ENCODE measurements at regions not wholly inside any gene's neighbourhood (a gene's known extent, or its start where the extent isn't known, plus 50 kb on each side); places are given as distances from the start of the nearest gene placed in this dataset.

GRCh38 chr14:38121320-38122020, 86.2 kb upstream of the SSTR1 start:
- H3K4me2 ChIP-seq (ENCODE audit: low read depth, low read length, poor library complexity, severe bottlenecking), result no peak overlapping the region
- H3K27ac ChIP-seq (ENCODE audit: low read depth, low read length), result no peak overlapping the region
- TF ChIP-seq CTCF (IDR thresholded peaks at IDR 0.05; ENCODE audit: insufficient read depth, low read length, poor library complexity, severe bottlenecking), result no peak
- TF ChIP-seq EZH2phosphoT487 (conservative IDR thresholded peaks at IDR 0.05; ENCODE audit: low read length), result no peak
- H3K4me3 ChIP-seq (ENCODE audit: insufficient read depth, low read length, poor library complexity, severe bottlenecking), result no peak overlapping the region
- no peaks in the 10 kb centered on the region for H3K9me3 ChIP-seq (ENCODE audit: insufficient read depth, low read length)
- H3K9ac ChIP-seq (ENCODE audit: low read length), result no peak overlapping the region
- H2AFZ ChIP-seq (ENCODE audit: low read depth, low read length, severe bottlenecking), result no peak overlapping the region
- no peaks in the 10 kb centered on the region for H3K27me3 ChIP-seq (ENCODE audit: low read length)
- H3K9me2 ChIP-seq (replicated peaks; ENCODE audit: insufficient read depth, low read length), result no peaks in the 10 kb centered on the region
- no peaks in the 10 kb centered on the region for H3F3A ChIP-seq (ENCODE audit: insufficient read depth)
- no peaks in the 10 kb centered on the region for H3K79me2 ChIP-seq (ENCODE audit: insufficient read depth, low read length)
- no peaks in the 10 kb centered on the region for H3K36me3 ChIP-seq (ENCODE audit: low read length)
- H4K20me1 ChIP-seq (ENCODE audit: low read depth, low read length), result no peaks in the 10 kb centered on the region

- Histone ChIP-seq H3K9me3 (ENCODE audit: insufficient read depth, low read length) (no peaks in the 10 kb centered on the region), H3F3A (ENCODE audit: insufficient read depth) (no peaks in the 10 kb centered on the region), H2AFZ (ENCODE audit: low read depth, low read length, severe bottlenecking) (no peak overlapping the region), H3K4me2 (ENCODE audit: low read depth, low read length, poor library complexity, severe bottlenecking) (no peak overlapping the region), H3K9ac (ENCODE audit: low read length) (no peak overlapping the region), H4K20me1 (ENCODE audit: low read depth, low read length) (no peaks in the 10 kb centered on the region), H3K36me3 (ENCODE audit: low read length) (no peaks in the 10 kb centered on the region), H3K79me2 (ENCODE audit: insufficient read depth, low read length) (no peaks in the 10 kb centered on the region), H3K9me2 (replicated peaks; ENCODE audit: insufficient read depth, low read length) (no peaks in the 10 kb centered on the region), H3K27ac (ENCODE audit: low read depth, low read length) (no peak overlapping the region), H3K27me3 (ENCODE audit: low read length) (no peaks in the 10 kb centered on the region), H3K4me3 (ENCODE audit: insufficient read depth, low read length, poor library complexity, severe bottlenecking) (no peak overlapping the region)
- no peak for TF ChIP-seq EZH2phosphoT487 (conservative IDR thresholded peaks at IDR 0.05; ENCODE audit: low read length)
- TF ChIP-seq CTCF (IDR thresholded peaks at IDR 0.05; ENCODE audit: insufficient read depth, low read length, poor library complexity, severe bottlenecking), result no peak
Observed at GRCh38 chr14:38122241-38122640, 85.5 kb upstream of the SSTR1 start.

GRCh38 chr14:38124506-38124905, 83.2 kb upstream of the SSTR1 start:
- Histone ChIP-seq H2AFZ (ENCODE audit: low read depth, low read length, severe bottlenecking) (no peak overlapping the region), H4K20me1 (ENCODE audit: low read depth, low read length) (no peaks in the 10 kb centered on the region), H3K9me3 (ENCODE audit: insufficient read depth, low read length) (no peaks in the 10 kb centered on the region), H3K27me3 (ENCODE audit: low read length) (no peaks in the 10 kb centered on the region), H3K36me3 (ENCODE audit: low read length) (no peaks in the 10 kb centered on the region), H3K9ac (ENCODE audit: low read length) (no peak overlapping the region), H3K27ac (ENCODE audit: low read depth, low read length) (no peak overlapping the region), H3K4me3 (ENCODE audit: insufficient read depth, low read length, poor library complexity, severe bottlenecking) (no peak overlapping the region), H3F3A (ENCODE audit: insufficient read depth) (no peaks in the 10 kb centered on the region), H3K9me2 (replicated peaks; ENCODE audit: insufficient read depth, low read length) (no peaks in the 10 kb centered on the region), H3K4me2 (ENCODE audit: low read depth, low read length, poor library complexity, severe bottlenecking) (no peak overlapping the region), H3K79me2 (ENCODE audit: insufficient read depth, low read length) (no peaks in the 10 kb centered on the region)
- no peak for TF ChIP-seq EZH2phosphoT487 (conservative IDR thresholded peaks at IDR 0.05; ENCODE audit: low read length)
- TF ChIP-seq CTCF (IDR thresholded peaks at IDR 0.05; ENCODE audit: insufficient read depth, low read length, poor library complexity, severe bottlenecking), result no peak
